HFFc6 (cell line): ENCODE measurements at regions not wholly inside any gene's neighbourhood (a gene's known extent, or its start where the extent isn't known, plus 50 kb on each side); places are given as distances from the start of the nearest gene placed in this dataset.

Experiments used
- DNase-seq: peaks from one replicate; pipeline ENCODE4 v3.0.0-alpha.2; 2018
- H3K27ac Mint-ChIP-seq: 2 replicates; pipeline ENCODE4 v1.8.0; 2020; ENCODE audit warnings: mild to moderate bottlenecking, mixed read lengths
- H3K27me3 Mint-ChIP-seq: 2 replicates; pipeline ENCODE4 v1.8.0; 2021; ENCODE audit warnings: mild to moderate bottlenecking, moderate library complexity, mixed read lengths; ENCODE audit not compliant: insufficient read depth
- H3K36me3 Mint-ChIP-seq: 2 replicates; pipeline ENCODE4 v1.8.0; 2021; ENCODE audit warnings: low read depth, mixed read lengths
- H3K4me1 Mint-ChIP-seq: 2 replicates; pipeline ENCODE4 v1.8.0; 2020; ENCODE audit warnings: low read depth, mixed read lengths
- H3K4me3 Mint-ChIP-seq: 2 replicates; pipeline ENCODE4 v1.8.0; 2020; ENCODE audit warnings: mild to moderate bottlenecking, moderate library complexity, mixed read lengths
- H3K9me3 Mint-ChIP-seq: 2 replicates; pipeline ENCODE4 v1.8.0; 2020; ENCODE audit warnings: mild to moderate bottlenecking, mixed read lengths
- TF ChIP-seq, protein P1 (sequence below): fragments of 200-600 bp; sonication (generic); IDR thresholded peaks from 2 replicates; pipeline ENCODE4 v1.5.0; 2021; ENCODE audit warnings: antibody characterized with exemption, mild to moderate bottlenecking

DNA sequence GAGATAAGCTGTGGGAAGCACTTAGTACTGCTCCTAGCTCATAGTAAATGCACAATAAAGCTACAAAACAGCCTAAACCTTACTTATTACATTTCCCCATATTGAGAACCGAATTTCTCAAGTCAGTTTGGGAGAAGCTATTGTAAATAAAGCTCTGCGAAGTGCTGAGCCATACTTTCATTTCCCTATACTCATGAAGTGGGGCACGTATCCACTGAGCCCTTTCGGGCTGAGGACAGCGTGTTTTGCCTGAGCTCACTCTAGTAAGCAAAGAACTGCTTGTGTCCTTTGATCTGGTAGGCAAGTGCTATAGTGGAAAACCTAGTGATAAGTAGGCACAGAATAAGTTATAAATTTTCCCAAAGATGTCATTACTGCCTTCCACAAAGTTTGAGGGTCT is 165.0 kb downstream of the RSL24D1 start:
- DNase-seq = no peak
- peaks cover 46% of the 10 kb centered on the region for H3K9me3 Mint-ChIP-seq
- TF ChIP-seq, protein P1, sequence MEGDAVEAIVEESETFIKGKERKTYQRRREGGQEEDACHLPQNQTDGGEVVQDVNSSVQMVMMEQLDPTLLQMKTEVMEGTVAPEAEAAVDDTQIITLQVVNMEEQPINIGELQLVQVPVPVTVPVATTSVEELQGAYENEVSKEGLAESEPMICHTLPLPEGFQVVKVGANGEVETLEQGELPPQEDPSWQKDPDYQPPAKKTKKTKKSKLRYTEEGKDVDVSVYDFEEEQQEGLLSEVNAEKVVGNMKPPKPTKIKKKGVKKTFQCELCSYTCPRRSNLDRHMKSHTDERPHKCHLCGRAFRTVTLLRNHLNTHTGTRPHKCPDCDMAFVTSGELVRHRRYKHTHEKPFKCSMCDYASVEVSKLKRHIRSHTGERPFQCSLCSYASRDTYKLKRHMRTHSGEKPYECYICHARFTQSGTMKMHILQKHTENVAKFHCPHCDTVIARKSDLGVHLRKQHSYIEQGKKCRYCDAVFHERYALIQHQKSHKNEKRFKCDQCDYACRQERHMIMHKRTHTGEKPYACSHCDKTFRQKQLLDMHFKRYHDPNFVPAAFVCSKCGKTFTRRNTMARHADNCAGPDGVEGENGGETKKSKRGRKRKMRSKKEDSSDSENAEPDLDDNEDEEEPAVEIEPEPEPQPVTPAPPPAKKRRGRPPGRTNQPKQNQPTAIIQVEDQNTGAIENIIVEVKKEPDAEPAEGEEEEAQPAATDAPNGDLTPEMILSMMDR = no peak
- H3K4me1 Mint-ChIP-seq = no peaks in the 10 kb centered on the region
- H3K36me3 Mint-ChIP-seq = no peaks in the 10 kb centered on the region; the same call in 1 of the 2 replicates
- no peak overlapping the region for H3K27ac Mint-ChIP-seq
- H3K27me3 Mint-ChIP-seq = no peaks in the 10 kb centered on the region; the same call in 1 of the 2 replicates
- H3K4me3 Mint-ChIP-seq = no peak overlapping the region

DNA sequence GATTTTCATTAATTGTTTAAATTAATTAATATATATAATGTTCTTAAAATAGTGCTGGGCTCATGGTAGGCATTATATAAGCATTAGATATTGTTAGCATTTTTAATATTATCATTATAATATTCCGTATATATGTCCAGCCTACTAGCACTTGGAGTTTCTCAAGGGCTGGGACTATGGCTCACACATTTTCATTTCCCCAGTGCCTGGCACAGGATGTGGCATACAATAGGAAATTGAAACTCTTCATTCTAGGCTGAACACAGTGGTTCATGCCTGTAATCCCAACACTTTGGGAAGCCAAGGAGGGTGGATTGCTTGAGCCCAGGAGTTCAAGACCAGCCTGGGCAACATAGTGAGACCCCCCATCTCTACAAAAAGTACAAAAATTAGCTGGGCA is 170.4 kb downstream of the RSL24D1 start:
- DNase-seq = no peak
- H3K27ac Mint-ChIP-seq = no peak overlapping the region
- H3K36me3 Mint-ChIP-seq = no peaks in the 10 kb centered on the region
- peaks cover 33% of the 10 kb centered on the region for H3K9me3 Mint-ChIP-seq
- no peaks in the 10 kb centered on the region for H3K4me1 Mint-ChIP-seq
- H3K27me3 Mint-ChIP-seq = no peaks in the 10 kb centered on the region; the same call in 1 of the 2 replicates
- H3K4me3 Mint-ChIP-seq = no peak overlapping the region
- TF ChIP-seq, protein P1 = no peak

DNA sequence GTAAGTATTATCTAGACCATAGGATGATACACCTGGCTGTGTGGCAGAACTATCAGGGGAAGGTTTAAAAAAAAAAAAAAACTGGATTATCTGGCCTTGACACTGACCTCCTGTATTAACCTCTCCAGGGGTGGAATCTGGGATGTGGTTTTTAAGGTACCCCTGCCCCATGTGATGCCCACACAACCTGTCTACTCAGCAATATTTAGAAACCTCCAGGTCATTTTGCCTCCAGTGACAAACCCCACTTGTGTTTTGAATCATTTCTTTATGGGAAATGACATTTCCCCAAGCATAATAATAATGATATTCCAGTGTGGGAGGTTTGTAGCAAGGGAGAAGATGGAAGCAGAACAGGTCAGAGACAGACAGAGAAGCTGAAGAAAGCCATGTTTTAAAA is 179.1 kb downstream of the RSL24D1 start:
- Mint-ChIP-seq H3K27me3 (no peaks in the 10 kb centered on the region; the same call in none of the 2 replicates), H3K9me3 (peaks cover 48% of the 10 kb centered on the region)
- TF ChIP-seq, protein P1 = no peak

DNA sequence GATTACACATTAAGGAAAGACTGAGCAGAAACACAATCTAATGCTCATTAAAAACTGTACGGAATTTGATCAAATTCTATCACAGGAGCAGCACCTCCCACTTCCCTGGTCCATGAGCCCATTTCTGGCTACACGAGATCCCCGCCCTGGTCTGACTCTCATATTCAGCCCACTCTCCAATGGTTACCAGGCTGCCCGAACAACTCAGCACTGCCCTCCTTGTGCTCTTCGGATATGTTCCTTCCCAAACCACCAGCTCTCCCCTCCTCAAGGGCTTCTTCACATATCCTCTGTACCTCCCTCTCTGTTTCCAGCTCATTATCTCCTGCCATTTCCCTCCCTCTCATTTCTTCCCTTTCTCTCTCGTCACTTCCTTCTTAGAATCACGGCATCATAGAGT is 180.5 kb downstream of the RSL24D1 start:
- Mint-ChIP-seq H3K27ac (no peak overlapping the region), H3K4me1 (no peaks in the 10 kb centered on the region), H3K9me3 (peaks cover 43% of the 10 kb centered on the region), H3K36me3 (no peaks in the 10 kb centered on the region; the same call in 1 of the 2 replicates), H3K4me3 (no peak overlapping the region), H3K27me3 (no peaks in the 10 kb centered on the region; the same call in none of the 2 replicates)
- no peak for DNase-seq
- TF ChIP-seq, protein P1 = no peak

More for the DNA sequence above, 179.1 kb downstream of the RSL24D1 start:
- H3K36me3 Mint-ChIP-seq = no peaks in the 10 kb centered on the region; the same call in 1 of the 2 replicates
- no peak overlapping the region for H3K27ac Mint-ChIP-seq
- H3K4me3 Mint-ChIP-seq = no peak overlapping the region
- no peaks in the 10 kb centered on the region for H3K4me1 Mint-ChIP-seq
- DNase-seq = no peak

DNA sequence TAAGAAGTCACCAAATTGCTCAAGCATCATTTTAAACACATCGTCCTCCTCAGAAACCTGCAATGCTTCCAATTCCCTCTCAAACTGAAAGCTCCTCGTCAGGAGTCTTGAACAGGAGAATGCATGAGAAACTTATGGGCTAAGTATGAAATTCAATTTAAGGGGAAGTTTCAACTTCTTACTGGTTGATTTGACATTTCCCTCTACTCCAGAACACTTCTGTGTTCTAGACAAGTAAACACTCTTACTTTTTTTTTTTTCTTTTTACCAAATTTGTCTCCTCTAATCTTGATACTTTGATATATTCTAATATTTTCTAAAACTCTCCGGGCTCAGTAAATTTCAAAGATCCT is 181.7 kb downstream of the RSL24D1 start:
- DNase-seq = no peak
- Mint-ChIP-seq H3K27me3 (no peaks in the 10 kb centered on the region; the same call in none of the 2 replicates), H3K4me3 (no peak overlapping the region), H3K4me1 (no peaks in the 10 kb centered on the region), H3K36me3 (no peaks in the 10 kb centered on the region; the same call in 1 of the 2 replicates), H3K9me3 (peaks cover 38% of the 10 kb centered on the region), H3K27ac (no peak overlapping the region)
- TF ChIP-seq, protein P1 = no peak
